Peyer's patch (tissue), 4 donors: ENCODE measurements at regions not wholly inside any gene's neighbourhood (a gene's known extent, or its start where the extent isn't known, plus 50 kb on each side); places are given as distances from the start of the nearest gene placed in this dataset.
"Not testable (repeated sequence)": the region's sequence is repeated elsewhere in the genome, so short reads cannot be mapped to it uniquely, and the experiment has no call there.

Experiments used
- DNase-seq, 3 donors: peaks; one replicate each; pipeline ENCODE4 v3.0.0-alpha.2; 2017 to 2019
- H3K27ac ChIP-seq, 4 donors: fragments of 200-600 bp; sonication (generic); one replicate each; pipeline ENCODE4 v1.5.1; 2016 to 2019
- H3K27me3 ChIP-seq, 2 donors: fragments of 200-600 bp; sonication (generic); one replicate each; pipeline ENCODE4 v1.5.1; 2019
- H3K36me3 ChIP-seq, 3 donors: fragments of 200-600 bp; sonication (generic); one replicate each; pipeline ENCODE4 v1.5.1; 2016 to 2019
- H3K4me1 ChIP-seq, 4 donors: fragments of 200-600 bp; sonication (generic); one replicate each; pipeline ENCODE4 v1.5.1; 2016 to 2019
- H3K4me3 ChIP-seq, 4 donors: fragments of 200-600 bp; sonication (generic); 1 replicate in 3 of 4; 2 replicates in 1 of 4; pipeline ENCODE4 v1.5.1; 2016 to 2019; ENCODE audit warnings: mild to moderate bottlenecking in 1 of 4
- H3K9me3 ChIP-seq, 4 donors: fragments of 200-600 bp; sonication (generic); one replicate each; pipeline ENCODE4 v1.5.1; 2016 to 2019; ENCODE audit warnings: mild to moderate bottlenecking in 1 of 4
- POLR2A ChIP-seq, 2 donors: fragments of 450-650 bp; IDR thresholded peaks; one replicate each; pipeline ENCODE4 v1.5.1; 2017; ENCODE audit warnings: antibody characterized with exemption in 2 of 2, mild to moderate bottlenecking in 2 of 2, moderate library complexity in 2 of 2
- TF ChIP-seq, protein P1 (sequence below), 6 experiments: fragments of 450-650 bp in 4 of 6; fragments of 200-600 bp in 2 of 6; sonication (generic) in 1 of 6; IDR thresholded peaks; one replicate each; pipeline ENCODE4 v1.5.1; 2017 to 2019; ENCODE audit warnings: antibody characterized with exemption in 6 of 6, mild to moderate bottlenecking in 3 of 6, moderate library complexity in 1 of 6

DNA sequence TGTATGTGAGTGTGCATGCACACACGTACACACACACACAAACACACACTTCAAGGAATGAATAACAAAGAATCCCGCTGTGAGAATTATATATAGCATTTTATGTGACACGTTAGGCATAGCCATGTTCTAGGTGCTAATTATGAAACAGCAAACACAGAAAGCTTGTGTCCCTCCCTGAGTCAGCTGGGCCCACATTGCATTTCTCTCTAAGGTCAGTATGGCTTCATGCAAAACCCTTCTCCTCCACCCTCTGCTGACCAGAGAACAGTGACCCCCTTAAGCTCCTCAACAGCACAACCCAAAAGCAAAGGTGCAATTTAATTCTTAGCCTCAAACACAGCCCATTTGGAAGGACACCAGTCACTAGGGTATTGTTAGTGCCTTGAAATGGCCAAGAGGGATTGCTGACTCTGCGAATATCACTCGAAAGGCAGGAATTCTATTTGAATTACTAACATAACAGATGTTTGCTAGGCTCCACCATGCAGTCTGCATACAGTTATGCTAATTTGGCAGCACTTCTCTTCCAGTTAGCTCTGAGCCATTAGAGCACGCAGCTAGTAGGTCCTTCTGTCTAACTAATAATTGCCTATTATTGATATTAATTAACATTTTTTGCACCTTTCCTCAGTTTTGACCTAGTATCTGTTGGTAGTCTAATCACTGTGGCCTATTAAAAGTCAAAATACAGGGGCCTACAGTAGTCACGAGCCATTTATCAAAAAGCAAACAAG, 149.0 kb downstream of the LNPK start:
- DNase-seq, result no peak
- TF ChIP-seq, protein P1, sequence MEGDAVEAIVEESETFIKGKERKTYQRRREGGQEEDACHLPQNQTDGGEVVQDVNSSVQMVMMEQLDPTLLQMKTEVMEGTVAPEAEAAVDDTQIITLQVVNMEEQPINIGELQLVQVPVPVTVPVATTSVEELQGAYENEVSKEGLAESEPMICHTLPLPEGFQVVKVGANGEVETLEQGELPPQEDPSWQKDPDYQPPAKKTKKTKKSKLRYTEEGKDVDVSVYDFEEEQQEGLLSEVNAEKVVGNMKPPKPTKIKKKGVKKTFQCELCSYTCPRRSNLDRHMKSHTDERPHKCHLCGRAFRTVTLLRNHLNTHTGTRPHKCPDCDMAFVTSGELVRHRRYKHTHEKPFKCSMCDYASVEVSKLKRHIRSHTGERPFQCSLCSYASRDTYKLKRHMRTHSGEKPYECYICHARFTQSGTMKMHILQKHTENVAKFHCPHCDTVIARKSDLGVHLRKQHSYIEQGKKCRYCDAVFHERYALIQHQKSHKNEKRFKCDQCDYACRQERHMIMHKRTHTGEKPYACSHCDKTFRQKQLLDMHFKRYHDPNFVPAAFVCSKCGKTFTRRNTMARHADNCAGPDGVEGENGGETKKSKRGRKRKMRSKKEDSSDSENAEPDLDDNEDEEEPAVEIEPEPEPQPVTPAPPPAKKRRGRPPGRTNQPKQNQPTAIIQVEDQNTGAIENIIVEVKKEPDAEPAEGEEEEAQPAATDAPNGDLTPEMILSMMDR (IDR thresholded peaks at IDR 0.05), result no peak
- no peak for TF ChIP-seq POLR2A (IDR thresholded peaks at IDR 0.05)

DNA sequence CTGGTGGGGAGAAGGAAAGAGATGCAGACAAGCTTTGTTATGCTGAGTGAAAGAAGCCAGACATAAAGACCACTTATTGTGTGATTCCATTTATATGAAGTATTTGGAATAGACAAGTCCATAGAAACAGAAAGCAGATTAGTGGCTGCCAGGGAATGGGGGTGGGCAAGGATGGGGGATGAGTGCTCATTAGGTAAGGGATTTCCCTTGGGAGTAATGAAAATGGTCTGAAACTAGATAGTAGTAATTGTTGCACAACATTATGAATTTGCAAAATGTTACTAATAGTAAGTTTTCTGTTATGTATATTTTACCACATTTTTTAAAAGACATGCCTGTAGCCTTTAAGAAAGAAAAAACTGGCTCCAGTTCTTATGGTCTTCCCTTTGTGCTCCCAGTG, 154.9 kb downstream of the LNPK start:
- DNase-seq, result no peak
- no peak overlapping the region for H3K4me3 ChIP-seq
- no peaks in the 10 kb centered on the region for H3K36me3 ChIP-seq
- no peak for TF ChIP-seq POLR2A (IDR thresholded peaks at IDR 0.05)
- TF ChIP-seq, protein P1 (IDR thresholded peaks at IDR 0.05), result no peak
- H3K27me3 ChIP-seq, result no peaks in the 10 kb centered on the region
- no peaks in the 10 kb centered on the region for H3K9me3 ChIP-seq
- H3K27ac ChIP-seq, result no peak overlapping the region
- H3K4me1 ChIP-seq, result no peaks in the 10 kb centered on the region

More for the DNA sequence above, 149.0 kb downstream of the LNPK start:
- Histone ChIP-seq H3K27ac (no peak overlapping the region), H3K4me3 (no peak overlapping the region), H3K9me3 (no peaks in the 10 kb centered on the region), H3K4me1 (peaks cover 0 to 8% (median 0%) of the 10 kb centered on the region in 4 donors), H3K36me3 (no peaks in the 10 kb centered on the region), H3K27me3 (no peaks in the 10 kb centered on the region)

DNA sequence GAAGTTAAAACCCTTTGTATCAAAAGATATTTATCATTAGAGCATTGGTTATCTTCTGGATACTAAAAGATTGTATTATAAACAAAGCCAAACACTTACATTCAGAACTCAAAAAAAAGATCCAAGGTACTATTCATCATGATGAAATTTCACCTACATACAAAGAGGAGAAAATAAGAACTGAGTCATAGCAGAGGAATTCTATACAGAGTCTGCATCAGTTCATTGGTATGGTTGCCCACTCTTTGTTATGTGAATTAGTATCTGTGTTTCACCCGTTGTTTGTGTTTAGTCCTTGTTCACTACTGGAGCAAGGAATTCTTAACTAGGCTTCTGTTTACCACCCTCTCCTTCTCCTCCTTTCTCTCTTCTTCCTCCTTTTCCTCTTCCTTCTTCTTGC, 157.9 kb downstream of the LNPK start:
- Histone ChIP-seq H3K4me1 (no peaks in the 10 kb centered on the region), H3K36me3 (no peaks in the 10 kb centered on the region), H3K9me3 (no peaks in the 10 kb centered on the region), H3K27me3 (no peaks in the 10 kb centered on the region), H3K27ac (no peak overlapping the region), H3K4me3 (no peak overlapping the region)
- DNase-seq, result no peak
- no peak for TF ChIP-seq POLR2A (IDR thresholded peaks at IDR 0.05)
- TF ChIP-seq, protein P1 (IDR thresholded peaks at IDR 0.05), result no peak

DNA sequence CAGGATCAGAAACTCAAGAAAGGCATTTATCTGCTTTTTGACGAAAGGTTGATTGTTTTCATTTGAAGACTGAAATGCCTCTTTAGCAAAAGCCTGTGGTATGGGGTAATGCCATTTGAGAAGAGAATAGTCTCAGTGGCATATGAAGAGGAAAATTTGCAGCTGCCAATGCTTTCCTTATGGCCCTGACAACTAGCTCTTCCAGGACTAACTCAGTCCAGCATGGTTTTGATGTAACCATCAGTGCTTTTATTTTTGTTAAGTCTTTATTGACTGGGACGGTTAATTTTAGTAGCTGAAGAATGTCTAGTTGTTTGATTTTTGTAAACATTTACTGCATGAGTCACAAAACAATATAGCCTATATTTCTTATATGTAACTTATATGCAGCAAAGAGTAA, 158.4 kb downstream of the LNPK start:
- DNase-seq, result no peak
- Histone ChIP-seq H3K27ac (no peak overlapping the region), H3K27me3 (no peaks in the 10 kb centered on the region), H3K36me3 (no peaks in the 10 kb centered on the region), H3K4me3 (no peak overlapping the region), H3K4me1 (no peaks in the 10 kb centered on the region), H3K9me3 (no peaks in the 10 kb centered on the region)
- TF ChIP-seq, protein P1 (IDR thresholded peaks at IDR 0.05), result no peak
- TF ChIP-seq POLR2A (IDR thresholded peaks at IDR 0.05), result no peak

DNA sequence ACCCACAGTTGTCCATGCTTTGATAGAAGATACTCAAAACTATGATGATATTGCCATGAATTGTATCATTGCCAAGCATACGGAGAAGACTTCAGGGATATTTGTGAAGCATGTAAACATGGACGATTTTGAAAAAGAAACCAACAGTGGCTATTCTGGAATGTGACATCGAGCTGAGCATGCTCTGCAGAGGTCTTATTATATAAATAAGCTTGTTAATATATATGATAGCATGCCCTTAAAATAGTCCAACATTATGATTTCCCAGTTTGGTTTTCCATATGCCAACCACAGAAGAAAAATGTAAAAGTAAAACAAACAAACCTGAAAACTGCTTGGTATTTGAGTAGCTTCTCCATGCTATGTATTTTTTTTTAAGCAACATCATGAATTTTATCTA, 159.1 kb downstream of the LNPK start:
- DNase-seq, result no peak
- H3K27me3 ChIP-seq, result no peaks in the 10 kb centered on the region
- TF ChIP-seq, protein P1 (IDR thresholded peaks at IDR 0.05), result no peak
- no peak for TF ChIP-seq POLR2A (IDR thresholded peaks at IDR 0.05)
- H3K4me1 ChIP-seq, result no peaks in the 10 kb centered on the region
- no peaks in the 10 kb centered on the region for H3K9me3 ChIP-seq
- H3K36me3 ChIP-seq, result no peaks in the 10 kb centered on the region
- H3K4me3 ChIP-seq, result no peak overlapping the region
- H3K27ac ChIP-seq, result no peak overlapping the region

DNA sequence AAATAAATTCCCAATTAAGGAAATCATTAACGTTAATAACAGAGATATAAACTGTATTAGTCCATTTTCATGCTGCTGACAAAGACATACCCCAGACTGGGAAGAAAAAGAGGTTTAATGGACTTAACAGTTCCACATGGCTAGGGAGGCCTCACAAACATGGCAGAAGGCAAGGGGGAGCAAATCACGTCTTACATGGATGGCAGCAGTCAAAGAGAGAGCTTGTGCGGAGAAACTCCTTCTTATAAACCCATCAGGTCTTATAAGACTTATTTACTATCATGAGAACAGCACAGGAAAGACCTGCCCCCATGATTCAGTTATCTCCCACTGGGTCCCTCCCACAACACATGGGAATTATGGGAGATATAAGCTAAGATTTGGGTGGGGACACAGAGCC, 161.3 kb downstream of the LNPK start:
- H3K9me3 ChIP-seq, H3K4me1 ChIP-seq, H3K36me3 ChIP-seq, H3K27ac ChIP-seq, DNase-seq, H3K27me3 ChIP-seq, H3K4me3 ChIP-seq: not testable (repeated sequence)
